Neural cell (in vitro differentiated cells): ENCODE measurements at regions not wholly inside any gene's neighbourhood (a gene's known extent, or its start where the extent isn't known, plus 50 kb on each side); places are given as distances from the start of the nearest gene placed in this dataset.
"Not testable (repeated sequence)": the region's sequence is repeated elsewhere in the genome, so short reads cannot be mapped to it uniquely, and the experiment has no call there.

Source experiments
- H2AFZ ChIP-seq: fragments of 200-600, 300-800 bp; sonication (generic), shearing (Covaris generic); 2 replicates; pipeline ENCODE4 v1.6.0; 2014; ENCODE audit warnings: low read depth, mild to moderate bottlenecking, antibody characterized with exemption, low read length, moderate library complexity
- H3F3A ChIP-seq: fragments of 200-600 bp; shearing (Covaris generic); 2 replicates; pipeline ENCODE4 v1.6.1; 2016; ENCODE audit warnings: mild to moderate bottlenecking, moderate library complexity, mixed read lengths, antibody characterized with exemption, low read length; ENCODE audit not compliant: insufficient read depth, poor library complexity, severe bottlenecking
- H3K27ac ChIP-seq: fragments of 200-600, 300-800 bp; sonication (generic), shearing (Covaris generic); 2 replicates; pipeline ENCODE4 v1.5.1; 2014; ENCODE audit warnings: mild to moderate bottlenecking, low read length, moderate library complexity
- H3K27me3 ChIP-seq: fragments of 300-800, 200-600 bp; sonication (generic), shearing (Covaris generic); 2 replicates; pipeline ENCODE4 v1.6.0; 2014; ENCODE audit warnings: mild to moderate bottlenecking, low read depth, low read length, moderate library complexity; ENCODE audit not compliant: insufficient read depth
- H3K36me3 ChIP-seq: fragments of 300-800, 200-600 bp; sonication (generic), shearing (Covaris generic); 2 replicates; pipeline ENCODE4 v1.5.1; 2014; ENCODE audit warnings: mild to moderate bottlenecking, antibody characterized with exemption, low read length, moderate library complexity; ENCODE audit not compliant: insufficient read depth
- H3K4me2 ChIP-seq: fragments of 300-800, 200-600 bp; sonication (generic), shearing (Covaris generic); 2 replicates; pipeline ENCODE4 v1.6.0; 2014; ENCODE audit warnings: mild to moderate bottlenecking, low read length
- H3K4me3 ChIP-seq: fragments of 300-800, 200-600 bp; sonication (generic), shearing (Covaris generic); 2 replicates; pipeline ENCODE4 v1.5.1; 2014; ENCODE audit warnings: mild to moderate bottlenecking, low read length, moderate library complexity
- H3K79me2 ChIP-seq: fragments of 200-600 bp; shearing (Covaris generic); replicated peaks from 2 replicates; pipeline ENCODE4 v1.6.0; 2014; ENCODE audit warnings: mild to moderate bottlenecking, low read length, moderate library complexity; ENCODE audit not compliant: insufficient read depth
- H3K9ac ChIP-seq: fragments of 300-800, 200-600 bp; sonication (generic), shearing (Covaris generic); 2 replicates; pipeline ENCODE4 v1.6.1; 2016; ENCODE audit warnings: mild to moderate bottlenecking, low read length, mixed read lengths
- H3K9me2 ChIP-seq: fragments of 200-600 bp; shearing (Covaris generic); 2 replicates; pipeline ENCODE4 v1.6.1; 2016; ENCODE audit warnings: mild to moderate bottlenecking, low read length, mixed read lengths; ENCODE audit not compliant: insufficient read depth
- H3K9me3 ChIP-seq: fragments of 200-600, 300-800 bp; sonication (generic), shearing (Covaris generic); 2 replicates; pipeline ENCODE4 v1.6.1; 2016; ENCODE audit warnings: mild to moderate bottlenecking, mixed run types, low read length, moderate library complexity, mixed read lengths
- H4K20me1 ChIP-seq: fragments of 200-600 bp; shearing (Covaris generic); 2 replicates; pipeline ENCODE4 v1.6.1; 2016; ENCODE audit warnings: mild to moderate bottlenecking, mixed run types; ENCODE audit not compliant: insufficient read depth
- CTCF ChIP-seq: fragments of 450-650 bp; IDR thresholded peaks from 2 replicates; pipeline ENCODE4 v1.5.1; 2014; ENCODE audit warnings: antibody characterized with exemption, mild to moderate bottlenecking, moderate library complexity; ENCODE audit not compliant: poor library complexity, severe bottlenecking
- EP300 ChIP-seq: fragments of 450-650 bp; conservative IDR thresholded peaks from 2 replicates; pipeline ENCODE4 v1.6.1; 2014; ENCODE audit warnings: antibody characterized with exemption, mild to moderate bottlenecking, moderate library complexity; ENCODE audit not compliant: poor library complexity, severe bottlenecking
- EZH2 ChIP-seq: fragments of 200-600, 300-800 bp; shearing (Covaris generic), sonication (generic); IDR thresholded peaks from 2 replicates; pipeline ENCODE4 v1.6.1; 2014; ENCODE audit warnings: antibody characterized with exemption, low read length, borderline replicate concordance, mild to moderate bottlenecking; ENCODE audit not compliant: insufficient read depth, poor library complexity, severe bottlenecking
- MXI1 ChIP-seq: fragments of 450-650 bp; conservative IDR thresholded peaks from 2 replicates; pipeline ENCODE4 v1.6.1; 2014; ENCODE audit warnings: antibody characterized with exemption, mild to moderate bottlenecking; ENCODE audit not compliant: poor library complexity, severe bottlenecking
- POLR2AphosphoS5 ChIP-seq: IDR thresholded peaks from 2 replicates; pipeline ENCODE4 v1.6.1; 2012
- RAD21 ChIP-seq: fragments of 450-650 bp; conservative IDR thresholded peaks from 2 replicates; pipeline ENCODE4 v1.6.1; 2014; ENCODE audit warnings: antibody characterized with exemption, mild to moderate bottlenecking, moderate library complexity
- REST ChIP-seq: IDR thresholded peaks from 2 replicates; pipeline ENCODE4 v1.6.1; 2012; ENCODE audit warnings: borderline replicate concordance
- TAF1 ChIP-seq: IDR thresholded peaks from 2 replicates; pipeline ENCODE4 v1.6.1; 2012; ENCODE audit warnings: low read depth

GRCh38 chr9:107819772-107820565 lies 330.4 kb upstream of the KLF4 start:
- Histone ChIP-seq H3K4me2 (no peak overlapping the region), H3K79me2 (no peaks in the 10 kb centered on the region), H3K4me3 (no peak overlapping the region), H3F3A (no peaks in the 10 kb centered on the region), H2AFZ (no peak overlapping the region), H3K9ac (no peak overlapping the region), H3K36me3 (no peaks in the 10 kb centered on the region), H3K27me3 (no peaks in the 10 kb centered on the region), H3K27ac (no peak overlapping the region), H3K9me2 (no peaks in the 10 kb centered on the region), H3K9me3 (no peaks in the 10 kb centered on the region), H4K20me1 (no peaks in the 10 kb centered on the region)
- TF ChIP-seq POLR2AphosphoS5 (peak; percentile 31), REST (peak; percentile 18), MXI1 (no peak), TAF1 (no peak)

- H2AFZ ChIP-seq, H3K9ac ChIP-seq, H3K4me3 ChIP-seq, H3K9me2 ChIP-seq, H3K4me2 ChIP-seq, H3F3A ChIP-seq, H4K20me1 ChIP-seq, H3K36me3 ChIP-seq, H3K9me3 ChIP-seq, H3K27ac ChIP-seq, H3K27me3 ChIP-seq, H3K79me2 ChIP-seq: not testable (repeated sequence)
Measured at GRCh38 chr9:107818503-107818829, 328.9 kb upstream of the KLF4 start.

GRCh38 chr9:107817595-107818502 lies 328.3 kb upstream of the KLF4 start:
- not testable (repeated sequence) for H3F3A ChIP-seq, H3K9ac ChIP-seq, H2AFZ ChIP-seq, H3K4me3 ChIP-seq, H3K9me3 ChIP-seq, H3K79me2 ChIP-seq, H3K27ac ChIP-seq, H4K20me1 ChIP-seq, H3K36me3 ChIP-seq, H3K4me2 ChIP-seq, H3K27me3 ChIP-seq, H3K9me2 ChIP-seq

GRCh38 chr9:107816561-107817021 lies 327.0 kb upstream of the KLF4 start:
- H3K27ac ChIP-seq = no peak overlapping the region
- no peak for TF ChIP-seq RAD21
- no peak for TF ChIP-seq CTCF
- no peak for TF ChIP-seq POLR2AphosphoS5
- TF ChIP-seq EP300 = no peak
- no peak for TF ChIP-seq EZH2

More at GRCh38 chr9:107816561-107817021, 327.0 kb upstream of the KLF4 start:
- Histone ChIP-seq H3K9ac (no peak overlapping the region), H4K20me1 (no peaks in the 10 kb centered on the region), H3K9me2 (no peaks in the 10 kb centered on the region), H3K36me3 (no peaks in the 10 kb centered on the region), H3K4me2 (no peak overlapping the region), H3K9me3 (no peaks in the 10 kb centered on the region), H3K27me3 (no peaks in the 10 kb centered on the region), H3K79me2 (no peaks in the 10 kb centered on the region), H3K4me3 (no peak overlapping the region), H3F3A (no peaks in the 10 kb centered on the region), H2AFZ (no peak overlapping the region)
